GM23338 (cell line): ENCODE measurements at regions not wholly inside any gene's neighbourhood (a gene's known extent, or its start where the extent isn't known, plus 50 kb on each side); places are given as distances from the start of the nearest gene placed in this dataset.

Experiments
- ATAC-seq: fragments of 200-7000 bp; cut with Tn5 transposase; 3 replicates; pipeline ENCODE4 v1.9.1; 2020
- DNase-seq: peaks from one replicate; pipeline ENCODE4 v3.0.0-alpha.2; 2015; ENCODE audit warnings: low spot score
- H2AFZ ChIP-seq: fragments of 200-600 bp; sonication (generic); 2 replicates; pipeline ENCODE4 v1.8.0; 2016; ENCODE audit warnings: antibody characterized with exemption, mild to moderate bottlenecking, moderate library complexity
- H3F3A ChIP-seq: fragments of 200-600 bp; sonication (generic); replicated peaks from 2 replicates; pipeline ENCODE4 v1.8.0; 2017; ENCODE audit warnings: antibody characterized with exemption, mixed run types, low read depth
- H3K27ac ChIP-seq: fragments of 200-600 bp; sonication (generic); 2 replicates; pipeline ENCODE4 v1.6.1; 2016; ENCODE audit warnings: low read depth
- H3K27me3 ChIP-seq: fragments of 200-600 bp; sonication (generic); 2 replicates; pipeline ENCODE4 v1.8.0; 2016; ENCODE audit warnings: mild to moderate bottlenecking, mixed run types, moderate library complexity; ENCODE audit not compliant: insufficient read depth
- H3K36me3 ChIP-seq: fragments of 200-600 bp; sonication (generic); 2 replicates; pipeline ENCODE4 v1.8.0; 2016; ENCODE audit warnings: mild to moderate bottlenecking; ENCODE audit not compliant: insufficient read depth
- H3K4me1 ChIP-seq: fragments of 200-600 bp; sonication (generic); 2 replicates; pipeline ENCODE4 v1.8.0; 2016; ENCODE audit warnings: mild to moderate bottlenecking, moderate library complexity; ENCODE audit not compliant: insufficient read depth
- H3K4me2 ChIP-seq: fragments of 200-600 bp; sonication (generic); 2 replicates; pipeline ENCODE4 v1.7.1; 2017; ENCODE audit warnings: mixed run types
- H3K4me3 ChIP-seq: fragments of 200-600 bp; sonication (generic); 2 replicates; pipeline ENCODE4 v1.6.1; 2016; ENCODE audit warnings: mixed run types
- H3K79me2 ChIP-seq: fragments of 200-600 bp; sonication (generic); replicated peaks from 2 replicates; pipeline ENCODE4 v1.8.0; 2017; ENCODE audit warnings: mild to moderate bottlenecking; ENCODE audit not compliant: insufficient read depth
- H3K9me2 ChIP-seq: fragments of 200-600 bp; sonication (generic); 2 replicates; pipeline ENCODE4 v1.8.0; 2017; ENCODE audit not compliant: insufficient read depth
- H4K20me1 ChIP-seq: fragments of 200-600 bp; sonication (generic); replicated peaks from 2 replicates; pipeline ENCODE4 v1.8.0; 2017; ENCODE audit warnings: mild to moderate bottlenecking; ENCODE audit not compliant: insufficient read depth
- H3K27ac Mint-ChIP-seq: 2 replicates; pipeline ENCODE4 v1.8.0; 2020; ENCODE audit warnings: inconsistent platforms, mild to moderate bottlenecking, moderate library complexity, mixed read lengths
- H3K27me3 Mint-ChIP-seq: 3 replicates; pipeline ENCODE4 v1.8.0; 2022; ENCODE audit warnings: low read depth, mild to moderate bottlenecking, moderate library complexity, mixed read lengths, inconsistent platforms; ENCODE audit not compliant: insufficient read depth, poor library complexity
- H3K36me3 Mint-ChIP-seq: 3 replicates; pipeline ENCODE4 v1.8.0; 2021; ENCODE audit warnings: low read depth, mild to moderate bottlenecking, inconsistent platforms, moderate library complexity, mixed read lengths
- H3K4me1 Mint-ChIP-seq: 3 replicates; pipeline ENCODE4 v1.8.0; 2020; ENCODE audit warnings: mild to moderate bottlenecking, inconsistent platforms, mixed read lengths
- H3K4me3 Mint-ChIP-seq: 3 replicates; pipeline ENCODE4 v1.8.0; 2021; ENCODE audit warnings: moderate library complexity, mild to moderate bottlenecking, inconsistent platforms, mixed read lengths
- H3K9me3 Mint-ChIP-seq: 3 replicates; pipeline ENCODE4 v1.8.0; 2020; ENCODE audit warnings: moderate library complexity, mild to moderate bottlenecking, inconsistent platforms, mixed read lengths
- CREB1 ChIP-seq: fragments of 250-450 bp; sonication (Bioruptor Pico); IDR thresholded peaks from 2 replicates; pipeline ENCODE4 v1.5.0; 2020; ENCODE audit warnings: low read depth, mild to moderate bottlenecking, moderate library complexity
- ETS1 ChIP-seq: IDR thresholded peaks from 2 replicates; pipeline ENCODE4 v1.6.1; 2016; ENCODE audit warnings: antibody characterized with exemption
- EZH2 ChIP-seq: fragments of 200-600 bp; sonication (generic); IDR thresholded peaks from one replicate; pipeline ENCODE4 v1.8.0; 2017; ENCODE audit warnings: antibody characterized with exemption, mild to moderate bottlenecking, low read depth; ENCODE audit not compliant: unreplicated experiment
- JUNB ChIP-seq: IDR thresholded peaks from one replicate; pipeline ENCODE4 v1.6.1; 2016; ENCODE audit warnings: antibody characterized with exemption; ENCODE audit not compliant: unreplicated experiment
- NANOG ChIP-seq: IDR thresholded peaks from 2 replicates; pipeline ENCODE4 v1.6.1; 2016; ENCODE audit warnings: antibody characterized with exemption, borderline replicate concordance
- ZNF462 ChIP-seq: fragments of 250-450 bp; sonication (Bioruptor Pico); IDR thresholded peaks from 2 replicates; pipeline ENCODE4 v1.5.0; 2020; ENCODE audit warnings: mild to moderate bottlenecking, moderate library complexity

GRCh38 chr22:33219648-33220384 lies 161.6 kb upstream of the SYN3 start (continued):
- TF ChIP-seq ZNF462, result no peak
- no peak for TF ChIP-seq NANOG

GRCh38 chr22:33213383-33214075 lies 155.3 kb upstream of the SYN3 start:
- H3K27ac ChIP-seq, result no peak overlapping the region
- Mint-ChIP-seq H3K4me3 (no peak overlapping the region), H3K4me1 (no peaks in the 10 kb centered on the region), H3K27me3 (peaks cover 2% of the 10 kb centered on the region), H3K27ac (no peak overlapping the region), H3K36me3 (no peaks in the 10 kb centered on the region; the same call in 2 of the 3 replicates), H3K9me3 (no peaks in the 10 kb centered on the region)
- H3K79me2 ChIP-seq, result no peaks in the 10 kb centered on the region
- H3K4me2 ChIP-seq, result no peak overlapping the region
- ATAC-seq, result no peak
- H3K4me1 ChIP-seq, result no peaks in the 10 kb centered on the region
- no peaks in the 10 kb centered on the region for H3K36me3 ChIP-seq
- no peaks in the 10 kb centered on the region; the same call in 1 of the 2 replicates for H3K9me2 ChIP-seq
- H3F3A ChIP-seq, result no peaks in the 10 kb centered on the region
- H3K4me3 ChIP-seq, result no peak overlapping the region
- peaks cover 8% of the 10 kb centered on the region; the same call in 1 of the 2 replicates for H3K27me3 ChIP-seq
- DNase-seq, result no peak
- no peaks in the 10 kb centered on the region for H4K20me1 ChIP-seq
- H2AFZ ChIP-seq, result no peak overlapping the region
- no peak for TF ChIP-seq JUNB
- TF ChIP-seq ETS1, result no peak
- no peak for TF ChIP-seq EZH2
- no peak for TF ChIP-seq CREB1
